Lung (tissue), 11 donors: ENCODE measurements at regions not wholly inside any gene's neighbourhood (a gene's known extent, or its start where the extent isn't known, plus 50 kb on each side); places are given as distances from the start of the nearest gene placed in this dataset.

Experiments used
- ATAC-seq: fragments of 200-7000 bp; cut with Tn5 transposase; one replicate; pipeline ENCODE4 v1.9.1; 2020; ENCODE audit warnings: moderate number of reproducible peaks; ENCODE audit not compliant: insufficient read depth, low FRiP score
- DNase-seq, 3 donors: peaks; one replicate each; pipeline ENCODE4 v3.0.0-alpha.2; 2013 to 2017
- H3K27ac ChIP-seq, 2 donors: one replicate each; pipeline ENCODE4 v1.5.1; 2013; ENCODE audit warnings: mild to moderate bottlenecking in 2 of 2, moderate library complexity in 2 of 2, control low read depth in 1 of 2, inconsistent platforms in 1 of 2, low read depth in 1 of 2, low read length in 1 of 2
- H3K27me3 ChIP-seq, 3 donors: one replicate each; pipeline ENCODE4 v1.5.1; 2013; ENCODE audit warnings: low read length in 2 of 3; ENCODE audit not compliant: control insufficient read depth in 3 of 3, insufficient read depth in 3 of 3
- H3K36me3 ChIP-seq, 4 donors: one replicate each; pipeline ENCODE4 v1.5.1; 2013; ENCODE audit warnings: low read length in 4 of 4, mild to moderate bottlenecking in 1 of 4, moderate library complexity in 1 of 4; ENCODE audit not compliant: control insufficient read depth in 4 of 4, insufficient read depth in 4 of 4
- H3K4me1 ChIP-seq, 5 donors: one replicate each; pipeline ENCODE4 v1.5.1; 2013; ENCODE audit warnings: low read length in 5 of 5, mild to moderate bottlenecking in 2 of 5, moderate library complexity in 1 of 5; ENCODE audit not compliant: control insufficient read depth in 5 of 5, insufficient read depth in 5 of 5
- H3K4me3 ChIP-seq: one replicate; pipeline ENCODE4 v1.5.1; 2013; ENCODE audit warnings: mild to moderate bottlenecking, control low read depth, moderate library complexity
- H3K9ac ChIP-seq, 2 donors: one replicate each; pipeline ENCODE4 v1.5.1; 2013; ENCODE audit warnings: low read length in 2 of 2, control low read depth in 1 of 2; ENCODE audit not compliant: insufficient read depth in 1 of 2
- H3K9me3 ChIP-seq, 4 donors: one replicate each; pipeline ENCODE4 v1.5.1; 2013; ENCODE audit warnings: low read length in 3 of 4, mild to moderate bottlenecking in 1 of 4, moderate library complexity in 1 of 4; ENCODE audit not compliant: control insufficient read depth in 4 of 4, insufficient read depth in 3 of 4
- CTCF ChIP-seq: IDR thresholded peaks from 2 replicates; pipeline ENCODE4 v1.5.1; 2012; ENCODE audit warnings: mild to moderate bottlenecking; ENCODE audit errors: control extremely low read depth, extremely low read depth
- whole genome bisulfite sequencing, 2 donors: extraction: QIAGEN DNeasy Blood & Tissue Kit; methylation state at CpG; one replicate each; pipeline ENCODE4 v1.1.7; 2013; 5-methylcytosine and 5-hydroxymethylcytosine counted together
- donor health status: control.
- donor health status: control.
- donor health status: Bipolar disorder and iron deficiency.
- donor health status: healthy.
- donor health status: DM: yes; HTN: yes; CAD: no.

- no peak overlapping the region for H3K9ac ChIP-seq
- DNase-seq = no peak
- no peak for ATAC-seq
- H3K4me1 ChIP-seq = no peaks in the 10 kb centered on the region
- H3K9me3 ChIP-seq = peaks cover 0 to 6% (median 3%) of the 10 kb centered on the region in 4 donors
- no peaks in the 10 kb centered on the region for H3K27me3 ChIP-seq
- TF ChIP-seq CTCF = no peak
- H3K36me3 ChIP-seq = no peaks in the 10 kb centered on the region
- no peak overlapping the region for H3K27ac ChIP-seq
- WGBS, 2 donors = 76 to 79% methylated on average over 2 of the region's 2 CpGs
- H3K4me3 ChIP-seq = no peak overlapping the region
Measured at GRCh38 chr12:59268295-59268809, 327.5 kb upstream of the SLC16A7 start.

GRCh38 chr12:59260202-59260601 lies 335.6 kb upstream of the SLC16A7 start:
- Histone ChIP-seq H3K4me3 (no peak overlapping the region), H3K36me3 (no peaks in the 10 kb centered on the region), H3K4me1 (no peaks in the 10 kb centered on the region), H3K27me3 (no peaks in the 10 kb centered on the region), H3K9ac (no peak overlapping the region), H3K27ac (no peak overlapping the region), H3K9me3 (no peaks in the 10 kb centered on the region)
- 74 to 95% methylated on average over 2 of the region's 2 CpGs for WGBS, 2 donors
- no peak for TF ChIP-seq CTCF
- DNase-seq = no peak
- no peak for ATAC-seq

GRCh38 chr12:59252731-59253130 lies 332.4 kb upstream of the LRIG3 start:
- Histone ChIP-seq H3K9ac (no peak overlapping the region), H3K27ac (no peak overlapping the region), H3K4me1 (no peaks in the 10 kb centered on the region), H3K36me3 (no peaks in the 10 kb centered on the region), H3K4me3 (no peak overlapping the region), H3K27me3 (no peaks in the 10 kb centered on the region), H3K9me3 (peaks cover 0 to 10% (median 3%) of the 10 kb centered on the region in 4 donors)
- DNase-seq (no peak), ATAC-seq (no peak)
- no peak for TF ChIP-seq CTCF

- Histone ChIP-seq H3K9me3 (peaks cover 0 to 10% (median 3%) of the 10 kb centered on the region in 4 donors), H3K27me3 (no peaks in the 10 kb centered on the region), H3K4me1 (no peaks in the 10 kb centered on the region), H3K36me3 (no peaks in the 10 kb centered on the region), H3K4me3 (no peak overlapping the region), H3K9ac (no peak overlapping the region), H3K27ac (no peak overlapping the region)
- no peak for ATAC-seq
- DNase-seq = no peak
- no peak for TF ChIP-seq CTCF
Measured at GRCh38 chr12:59250766-59251165, 330.5 kb upstream of the LRIG3 start.
